Ovary (tissue), 3 donors: ENCODE measurements at regions not wholly inside any gene's neighbourhood (a gene's known extent, or its start where the extent isn't known, plus 50 kb on each side); places are given as distances from the start of the nearest gene placed in this dataset.

Experiments
- EP300 ChIP-seq: sonication (generic); formaldehyde crosslinking; IDR thresholded peaks from one replicate; pipeline ENCODE4 v1.6.1; 2017; ENCODE audit warnings: antibody characterized with exemption
- TF ChIP-seq, protein P1 (sequence below), 3 donors: fragments of 450-650 bp in 2 of 3; fragments of 200-600 bp in 1 of 3; IDR thresholded peaks; one replicate each; pipeline versions ENCODE4 v1.5.1 to v1.8.0; 2016 to 2022; ENCODE audit warnings: antibody characterized with exemption in 3 of 3, mild to moderate bottlenecking in 1 of 3
- donor health status: DM: no; HTN: no; CAD: no.

DNA sequence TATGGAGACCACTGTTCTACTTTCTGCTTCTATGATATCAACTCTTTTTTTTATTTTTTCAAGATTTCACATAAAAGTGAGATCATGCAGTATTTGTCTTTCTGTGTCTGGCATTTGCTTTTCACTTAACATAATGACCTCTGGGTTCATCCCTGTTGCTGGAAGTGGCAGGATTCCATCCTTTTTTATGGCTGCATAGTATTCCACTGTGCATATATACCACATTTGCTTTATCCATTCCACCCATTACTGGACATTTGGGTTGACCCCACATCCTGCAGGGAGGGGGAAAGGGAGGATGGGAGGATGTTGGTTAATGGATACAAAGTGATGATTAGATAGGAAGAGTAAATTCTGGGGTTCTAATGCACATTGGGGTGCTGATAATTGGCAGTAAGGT, 80.3 kb upstream of the NPTX2 start:
- TF ChIP-seq, protein P1, sequence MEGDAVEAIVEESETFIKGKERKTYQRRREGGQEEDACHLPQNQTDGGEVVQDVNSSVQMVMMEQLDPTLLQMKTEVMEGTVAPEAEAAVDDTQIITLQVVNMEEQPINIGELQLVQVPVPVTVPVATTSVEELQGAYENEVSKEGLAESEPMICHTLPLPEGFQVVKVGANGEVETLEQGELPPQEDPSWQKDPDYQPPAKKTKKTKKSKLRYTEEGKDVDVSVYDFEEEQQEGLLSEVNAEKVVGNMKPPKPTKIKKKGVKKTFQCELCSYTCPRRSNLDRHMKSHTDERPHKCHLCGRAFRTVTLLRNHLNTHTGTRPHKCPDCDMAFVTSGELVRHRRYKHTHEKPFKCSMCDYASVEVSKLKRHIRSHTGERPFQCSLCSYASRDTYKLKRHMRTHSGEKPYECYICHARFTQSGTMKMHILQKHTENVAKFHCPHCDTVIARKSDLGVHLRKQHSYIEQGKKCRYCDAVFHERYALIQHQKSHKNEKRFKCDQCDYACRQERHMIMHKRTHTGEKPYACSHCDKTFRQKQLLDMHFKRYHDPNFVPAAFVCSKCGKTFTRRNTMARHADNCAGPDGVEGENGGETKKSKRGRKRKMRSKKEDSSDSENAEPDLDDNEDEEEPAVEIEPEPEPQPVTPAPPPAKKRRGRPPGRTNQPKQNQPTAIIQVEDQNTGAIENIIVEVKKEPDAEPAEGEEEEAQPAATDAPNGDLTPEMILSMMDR (IDR thresholded peaks at IDR 0.05), result no peak
- no peak for TF ChIP-seq EP300
